ENCODE measurements at regions not wholly inside any gene's neighbourhood (a gene's known extent, or its start where the extent isn't known, plus 50 kb on each side); places are given as distances from the start of the nearest gene placed in this dataset.

DNA sequence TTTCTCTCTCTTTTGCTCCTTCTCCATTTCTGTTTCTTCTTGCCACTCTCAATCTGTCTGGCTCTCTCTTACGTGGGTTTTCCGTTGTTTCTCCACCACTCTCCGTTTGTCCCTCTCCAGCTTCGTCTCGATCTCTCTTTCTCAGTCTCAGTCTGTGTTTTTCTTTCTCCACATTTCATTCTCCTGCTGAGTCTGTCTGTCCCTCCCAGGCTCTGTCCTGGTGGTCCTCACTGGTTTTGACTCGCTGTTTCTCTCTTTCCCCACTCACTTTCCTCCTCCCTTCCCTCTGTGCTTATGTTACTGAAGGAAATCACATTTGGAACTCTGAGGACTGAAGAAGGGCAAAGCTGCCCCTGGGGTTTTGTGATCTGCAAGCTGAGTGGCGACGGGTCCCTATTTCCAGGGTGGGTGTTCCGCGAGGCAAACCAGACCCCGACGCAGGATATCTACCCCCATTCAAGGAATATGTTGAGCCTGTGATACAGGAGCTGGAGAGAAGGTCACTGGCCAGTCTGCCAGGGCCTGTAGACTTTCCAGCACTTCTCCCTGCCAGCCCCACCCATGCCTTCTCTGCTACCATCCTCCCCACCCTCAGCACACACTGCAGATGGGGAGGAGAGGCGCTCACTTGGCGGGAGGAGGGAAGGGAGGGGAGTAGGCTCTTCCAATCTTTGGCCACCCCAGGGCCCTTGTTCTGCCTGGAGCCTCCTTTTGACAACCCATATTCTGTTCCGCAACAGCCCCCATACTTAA lies 102.7 kb upstream of the MAP1LC3B2 start:
- CTCF ChIA-PET = no interaction called here
- Histone ChIP-seq H3K36me3 (ENCODE audit: control insufficient read depth in 2 of 2, insufficient read depth in 1 of 2, low read length in 2 of 2) (no peaks in the 10 kb centered on the region), H3K4me1 (ENCODE audit: control insufficient read depth, insufficient read depth, low read length) (no peaks in the 10 kb centered on the region; the same call in 1 of the 2 replicates), H3K27ac (ENCODE audit: extremely low read depth, low read depth, low read length) (no peak overlapping the region), H3K9me3 (ENCODE audit: control insufficient read depth, insufficient read depth, low read depth, low read length) (no peaks in the 10 kb centered on the region), H3K4me3 (ENCODE audit: low read depth, low read length) (no peak overlapping the region)
- POLR2A ChIA-PET = no interaction called here
- TF ChIP-seq, protein P1, sequence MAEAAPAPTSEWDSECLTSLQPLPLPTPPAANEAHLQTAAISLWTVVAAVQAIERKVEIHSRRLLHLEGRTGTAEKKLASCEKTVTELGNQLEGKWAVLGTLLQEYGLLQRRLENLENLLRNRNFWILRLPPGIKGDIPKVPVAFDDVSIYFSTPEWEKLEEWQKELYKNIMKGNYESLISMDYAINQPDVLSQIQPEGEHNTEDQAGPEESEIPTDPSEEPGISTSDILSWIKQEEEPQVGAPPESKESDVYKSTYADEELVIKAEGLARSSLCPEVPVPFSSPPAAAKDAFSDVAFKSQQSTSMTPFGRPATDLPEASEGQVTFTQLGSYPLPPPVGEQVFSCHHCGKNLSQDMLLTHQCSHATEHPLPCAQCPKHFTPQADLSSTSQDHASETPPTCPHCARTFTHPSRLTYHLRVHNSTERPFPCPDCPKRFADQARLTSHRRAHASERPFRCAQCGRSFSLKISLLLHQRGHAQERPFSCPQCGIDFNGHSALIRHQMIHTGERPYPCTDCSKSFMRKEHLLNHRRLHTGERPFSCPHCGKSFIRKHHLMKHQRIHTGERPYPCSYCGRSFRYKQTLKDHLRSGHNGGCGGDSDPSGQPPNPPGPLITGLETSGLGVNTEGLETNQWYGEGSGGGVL (tag by site-specific recombination; IDR thresholded peaks at IDR 0.05) = peak; percentile 25; the same call in 1 of the 2 replicates
- TF ChIP-seq PRDM1 (tag by site-specific recombination; IDR thresholded peaks at IDR 0.05) = peak; percentile 91
- TF ChIP-seq KLF1 (tag by site-specific recombination; IDR thresholded peaks at IDR 0.05) = 0 out of 2 replicates have a peak, but pooled peaks have one; percentile 42
- no peak for TF ChIP-seq ZNF391 (tag by site-specific recombination; IDR thresholded peaks at IDR 0.05; ENCODE audit: borderline replicate concordance, low read depth)
- TF ChIP-seq, protein P2, sequence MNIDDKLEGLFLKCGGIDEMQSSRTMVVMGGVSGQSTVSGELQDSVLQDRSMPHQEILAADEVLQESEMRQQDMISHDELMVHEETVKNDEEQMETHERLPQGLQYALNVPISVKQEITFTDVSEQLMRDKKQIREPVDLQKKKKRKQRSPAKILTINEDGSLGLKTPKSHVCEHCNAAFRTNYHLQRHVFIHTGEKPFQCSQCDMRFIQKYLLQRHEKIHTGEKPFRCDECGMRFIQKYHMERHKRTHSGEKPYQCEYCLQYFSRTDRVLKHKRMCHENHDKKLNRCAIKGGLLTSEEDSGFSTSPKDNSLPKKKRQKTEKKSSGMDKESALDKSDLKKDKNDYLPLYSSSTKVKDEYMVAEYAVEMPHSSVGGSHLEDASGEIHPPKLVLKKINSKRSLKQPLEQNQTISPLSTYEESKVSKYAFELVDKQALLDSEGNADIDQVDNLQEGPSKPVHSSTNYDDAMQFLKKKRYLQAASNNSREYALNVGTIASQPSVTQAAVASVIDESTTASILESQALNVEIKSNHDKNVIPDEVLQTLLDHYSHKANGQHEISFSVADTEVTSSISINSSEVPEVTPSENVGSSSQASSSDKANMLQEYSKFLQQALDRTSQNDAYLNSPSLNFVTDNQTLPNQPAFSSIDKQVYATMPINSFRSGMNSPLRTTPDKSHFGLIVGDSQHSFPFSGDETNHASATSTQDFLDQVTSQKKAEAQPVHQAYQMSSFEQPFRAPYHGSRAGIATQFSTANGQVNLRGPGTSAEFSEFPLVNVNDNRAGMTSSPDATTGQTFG (tag by site-specific recombination; IDR thresholded peaks at IDR 0.05; ENCODE audit: borderline replicate concordance) = no peak
- TF ChIP-seq, protein P3, sequence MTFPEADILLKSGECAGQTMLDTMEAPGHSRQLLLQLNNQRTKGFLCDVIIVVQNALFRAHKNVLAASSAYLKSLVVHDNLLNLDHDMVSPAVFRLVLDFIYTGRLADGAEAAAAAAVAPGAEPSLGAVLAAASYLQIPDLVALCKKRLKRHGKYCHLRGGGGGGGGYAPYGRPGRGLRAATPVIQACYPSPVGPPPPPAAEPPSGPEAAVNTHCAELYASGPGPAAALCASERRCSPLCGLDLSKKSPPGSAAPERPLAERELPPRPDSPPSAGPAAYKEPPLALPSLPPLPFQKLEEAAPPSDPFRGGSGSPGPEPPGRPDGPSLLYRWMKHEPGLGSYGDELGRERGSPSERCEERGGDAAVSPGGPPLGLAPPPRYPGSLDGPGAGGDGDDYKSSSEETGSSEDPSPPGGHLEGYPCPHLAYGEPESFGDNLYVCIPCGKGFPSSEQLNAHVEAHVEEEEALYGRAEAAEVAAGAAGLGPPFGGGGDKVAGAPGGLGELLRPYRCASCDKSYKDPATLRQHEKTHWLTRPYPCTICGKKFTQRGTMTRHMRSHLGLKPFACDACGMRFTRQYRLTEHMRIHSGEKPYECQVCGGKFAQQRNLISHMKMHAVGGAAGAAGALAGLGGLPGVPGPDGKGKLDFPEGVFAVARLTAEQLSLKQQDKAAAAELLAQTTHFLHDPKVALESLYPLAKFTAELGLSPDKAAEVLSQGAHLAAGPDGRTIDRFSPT (tag by site-specific recombination; IDR thresholded peaks at IDR 0.05) = no peak
- no peak for TF ChIP-seq GLI4 (tag by site-specific recombination; IDR thresholded peaks at IDR 0.05)
- peak; percentile 86 for TF ChIP-seq WT1 (tag by site-specific recombination; IDR thresholded peaks at IDR 0.05)
- TF ChIP-seq ZNF341 (tag by site-specific recombination; IDR thresholded peaks at IDR 0.05; ENCODE audit: low read depth) = peak; percentile 85

DNA sequence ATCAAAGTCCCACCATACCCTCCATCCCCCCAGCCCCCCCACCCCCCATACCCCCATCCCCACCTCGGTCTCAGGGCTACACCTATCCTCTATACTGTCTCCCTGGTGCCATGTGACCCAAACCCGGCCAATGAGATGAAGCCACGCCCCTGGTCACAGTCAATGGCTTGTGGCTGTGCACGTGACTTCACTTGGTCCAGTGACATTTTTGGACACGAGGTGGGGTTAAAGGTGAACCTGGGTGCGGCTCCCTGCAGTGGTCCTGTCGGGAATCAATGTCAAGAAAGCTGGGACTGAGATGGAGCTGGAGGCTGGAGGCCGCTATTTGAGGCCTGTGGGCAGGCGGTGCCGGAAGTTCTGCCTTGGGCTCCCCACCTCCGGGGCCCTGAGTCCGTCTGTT lies 100.7 kb upstream of the MAP1LC3B2 start:
- no peaks in the 10 kb centered on the region for H3K36me3 ChIP-seq (ENCODE audit: control insufficient read depth in 2 of 2, insufficient read depth in 1 of 2, low read length in 2 of 2)
- ChIA-PET POLR2A (interaction anchor here (0.6 kb wide), 1 partner anchor 187 kb away, joined by 3 read pairs; no protein-coding TSS in a partner anchor), CTCF (no interaction called here)
- no peaks in the 10 kb centered on the region for H3K9me3 ChIP-seq (ENCODE audit: control insufficient read depth, insufficient read depth, low read depth, low read length)
- no peak overlapping the region for H3K27ac ChIP-seq (ENCODE audit: extremely low read depth, low read depth, low read length)
- H3K4me3 ChIP-seq (ENCODE audit: low read depth, low read length) = no peak overlapping the region
- H3K4me1 ChIP-seq (ENCODE audit: control insufficient read depth, insufficient read depth, low read length) = no peaks in the 10 kb centered on the region; the same call in 1 of the 2 replicates
- TF ChIP-seq SP7 (tag by site-specific recombination; IDR thresholded peaks at IDR 0.05) (no peak), ZNF175 (tag by site-specific recombination; IDR thresholded peaks at IDR 0.05) (no peak), ZNF350 (tag by site-specific recombination; IDR thresholded peaks at IDR 0.05) (no peak), ZNF623 (tag by site-specific recombination; IDR thresholded peaks at IDR 0.05) (no peak), ZNF530 (tag by site-specific recombination; IDR thresholded peaks at IDR 0.05; ENCODE audit: low read depth) (no peak), HOXD13 (CRISPR knock-in tag; IDR thresholded peaks at IDR 0.05; ENCODE audit: borderline replicate concordance) (no peak), ZBTB21 (tag by site-specific recombination; IDR thresholded peaks at IDR 0.05) (no peak), ZBTB48 (tag by site-specific recombination; IDR thresholded peaks at IDR 0.05) (no peak)
- TF ChIP-seq, protein P4, sequence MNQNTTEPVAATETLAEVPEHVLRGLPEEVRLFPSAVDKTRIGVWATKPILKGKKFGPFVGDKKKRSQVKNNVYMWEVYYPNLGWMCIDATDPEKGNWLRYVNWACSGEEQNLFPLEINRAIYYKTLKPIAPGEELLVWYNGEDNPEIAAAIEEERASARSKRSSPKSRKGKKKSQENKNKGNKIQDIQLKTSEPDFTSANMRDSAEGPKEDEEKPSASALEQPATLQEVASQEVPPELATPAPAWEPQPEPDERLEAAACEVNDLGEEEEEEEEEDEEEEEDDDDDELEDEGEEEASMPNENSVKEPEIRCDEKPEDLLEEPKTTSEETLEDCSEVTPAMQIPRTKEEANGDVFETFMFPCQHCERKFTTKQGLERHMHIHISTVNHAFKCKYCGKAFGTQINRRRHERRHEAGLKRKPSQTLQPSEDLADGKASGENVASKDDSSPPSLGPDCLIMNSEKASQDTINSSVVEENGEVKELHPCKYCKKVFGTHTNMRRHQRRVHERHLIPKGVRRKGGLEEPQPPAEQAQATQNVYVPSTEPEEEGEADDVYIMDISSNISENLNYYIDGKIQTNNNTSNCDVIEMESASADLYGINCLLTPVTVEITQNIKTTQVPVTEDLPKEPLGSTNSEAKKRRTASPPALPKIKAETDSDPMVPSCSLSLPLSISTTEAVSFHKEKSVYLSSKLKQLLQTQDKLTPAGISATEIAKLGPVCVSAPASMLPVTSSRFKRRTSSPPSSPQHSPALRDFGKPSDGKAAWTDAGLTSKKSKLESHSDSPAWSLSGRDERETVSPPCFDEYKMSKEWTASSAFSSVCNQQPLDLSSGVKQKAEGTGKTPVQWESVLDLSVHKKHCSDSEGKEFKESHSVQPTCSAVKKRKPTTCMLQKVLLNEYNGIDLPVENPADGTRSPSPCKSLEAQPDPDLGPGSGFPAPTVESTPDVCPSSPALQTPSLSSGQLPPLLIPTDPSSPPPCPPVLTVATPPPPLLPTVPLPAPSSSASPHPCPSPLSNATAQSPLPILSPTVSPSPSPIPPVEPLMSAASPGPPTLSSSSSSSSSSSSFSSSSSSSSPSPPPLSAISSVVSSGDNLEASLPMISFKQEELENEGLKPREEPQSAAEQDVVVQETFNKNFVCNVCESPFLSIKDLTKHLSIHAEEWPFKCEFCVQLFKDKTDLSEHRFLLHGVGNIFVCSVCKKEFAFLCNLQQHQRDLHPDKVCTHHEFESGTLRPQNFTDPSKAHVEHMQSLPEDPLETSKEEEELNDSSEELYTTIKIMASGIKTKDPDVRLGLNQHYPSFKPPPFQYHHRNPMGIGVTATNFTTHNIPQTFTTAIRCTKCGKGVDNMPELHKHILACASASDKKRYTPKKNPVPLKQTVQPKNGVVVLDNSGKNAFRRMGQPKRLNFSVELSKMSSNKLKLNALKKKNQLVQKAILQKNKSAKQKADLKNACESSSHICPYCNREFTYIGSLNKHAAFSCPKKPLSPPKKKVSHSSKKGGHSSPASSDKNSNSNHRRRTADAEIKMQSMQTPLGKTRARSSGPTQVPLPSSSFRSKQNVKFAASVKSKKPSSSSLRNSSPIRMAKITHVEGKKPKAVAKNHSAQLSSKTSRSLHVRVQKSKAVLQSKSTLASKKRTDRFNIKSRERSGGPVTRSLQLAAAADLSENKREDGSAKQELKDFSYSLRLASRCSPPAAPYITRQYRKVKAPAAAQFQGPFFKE (tag by site-specific recombination; IDR thresholded peaks at IDR 0.05; ENCODE audit: borderline replicate concordance) = no peak
